GM23338 (cell line): ENCODE measurements at regions not wholly inside any gene's neighbourhood (a gene's known extent, or its start where the extent isn't known, plus 50 kb on each side); places are given as distances from the start of the nearest gene placed in this dataset.

Experiments
- ATAC-seq: fragments of 200-7000 bp; cut with Tn5 transposase; 3 replicates; pipeline ENCODE4 v1.9.1; 2020
- DNase-seq: peaks from one replicate; pipeline ENCODE4 v3.0.0-alpha.2; 2015; ENCODE audit warnings: low spot score
- H2AFZ ChIP-seq: fragments of 200-600 bp; sonication (generic); 2 replicates; pipeline ENCODE4 v1.8.0; 2016; ENCODE audit warnings: antibody characterized with exemption, mild to moderate bottlenecking, moderate library complexity
- H3F3A ChIP-seq: fragments of 200-600 bp; sonication (generic); replicated peaks from 2 replicates; pipeline ENCODE4 v1.8.0; 2017; ENCODE audit warnings: antibody characterized with exemption, mixed run types, low read depth
- H3K27ac ChIP-seq: fragments of 200-600 bp; sonication (generic); 2 replicates; pipeline ENCODE4 v1.6.1; 2016; ENCODE audit warnings: low read depth
- H3K27me3 ChIP-seq: fragments of 200-600 bp; sonication (generic); 2 replicates; pipeline ENCODE4 v1.8.0; 2016; ENCODE audit warnings: mild to moderate bottlenecking, mixed run types, moderate library complexity; ENCODE audit not compliant: insufficient read depth
- H3K36me3 ChIP-seq: fragments of 200-600 bp; sonication (generic); 2 replicates; pipeline ENCODE4 v1.8.0; 2016; ENCODE audit warnings: mild to moderate bottlenecking; ENCODE audit not compliant: insufficient read depth
- H3K4me1 ChIP-seq: fragments of 200-600 bp; sonication (generic); 2 replicates; pipeline ENCODE4 v1.8.0; 2016; ENCODE audit warnings: mild to moderate bottlenecking, moderate library complexity; ENCODE audit not compliant: insufficient read depth
- H3K4me2 ChIP-seq: fragments of 200-600 bp; sonication (generic); 2 replicates; pipeline ENCODE4 v1.7.1; 2017; ENCODE audit warnings: mixed run types
- H3K4me3 ChIP-seq: fragments of 200-600 bp; sonication (generic); 2 replicates; pipeline ENCODE4 v1.6.1; 2016; ENCODE audit warnings: mixed run types
- H3K79me2 ChIP-seq: fragments of 200-600 bp; sonication (generic); replicated peaks from 2 replicates; pipeline ENCODE4 v1.8.0; 2017; ENCODE audit warnings: mild to moderate bottlenecking; ENCODE audit not compliant: insufficient read depth
- H3K9me2 ChIP-seq: fragments of 200-600 bp; sonication (generic); 2 replicates; pipeline ENCODE4 v1.8.0; 2017; ENCODE audit not compliant: insufficient read depth
- H4K20me1 ChIP-seq: fragments of 200-600 bp; sonication (generic); replicated peaks from 2 replicates; pipeline ENCODE4 v1.8.0; 2017; ENCODE audit warnings: mild to moderate bottlenecking; ENCODE audit not compliant: insufficient read depth
- H3K27ac Mint-ChIP-seq: 2 replicates; pipeline ENCODE4 v1.8.0; 2020; ENCODE audit warnings: inconsistent platforms, mild to moderate bottlenecking, moderate library complexity, mixed read lengths
- H3K27me3 Mint-ChIP-seq: 3 replicates; pipeline ENCODE4 v1.8.0; 2022; ENCODE audit warnings: low read depth, mild to moderate bottlenecking, moderate library complexity, mixed read lengths, inconsistent platforms; ENCODE audit not compliant: insufficient read depth, poor library complexity
- H3K36me3 Mint-ChIP-seq: 3 replicates; pipeline ENCODE4 v1.8.0; 2021; ENCODE audit warnings: low read depth, mild to moderate bottlenecking, inconsistent platforms, moderate library complexity, mixed read lengths
- H3K4me1 Mint-ChIP-seq: 3 replicates; pipeline ENCODE4 v1.8.0; 2020; ENCODE audit warnings: mild to moderate bottlenecking, inconsistent platforms, mixed read lengths
- H3K4me3 Mint-ChIP-seq: 3 replicates; pipeline ENCODE4 v1.8.0; 2021; ENCODE audit warnings: moderate library complexity, mild to moderate bottlenecking, inconsistent platforms, mixed read lengths
- H3K9me3 Mint-ChIP-seq: 3 replicates; pipeline ENCODE4 v1.8.0; 2020; ENCODE audit warnings: moderate library complexity, mild to moderate bottlenecking, inconsistent platforms, mixed read lengths
- CREB1 ChIP-seq: fragments of 250-450 bp; sonication (Bioruptor Pico); IDR thresholded peaks from 2 replicates; pipeline ENCODE4 v1.5.0; 2020; ENCODE audit warnings: low read depth, mild to moderate bottlenecking, moderate library complexity
- CTCF ChIP-seq, 2 experiments: fragments of 200-600 bp in 1 of 2; sonication (generic) in 1 of 2; conservative IDR thresholded peaks; 2 replicates each; pipeline versions ENCODE4 v1.5.1 to v1.6.1; 2016 to 2017; ENCODE audit warnings: antibody characterized with exemption in 2 of 2, low read depth in 2 of 2, mild to moderate bottlenecking in 2 of 2, moderate library complexity in 1 of 2
- ETS1 ChIP-seq: IDR thresholded peaks from 2 replicates; pipeline ENCODE4 v1.6.1; 2016; ENCODE audit warnings: antibody characterized with exemption
- EZH2 ChIP-seq: fragments of 200-600 bp; sonication (generic); IDR thresholded peaks from one replicate; pipeline ENCODE4 v1.8.0; 2017; ENCODE audit warnings: antibody characterized with exemption, mild to moderate bottlenecking, low read depth; ENCODE audit not compliant: unreplicated experiment
- EZH2phosphoT487 ChIP-seq: fragments of 200-600 bp; sonication (generic); IDR thresholded peaks from one replicate; pipeline ENCODE4 v1.8.1; 2018; ENCODE audit warnings: antibody characterized with exemption; ENCODE audit not compliant: unreplicated experiment
- JUNB ChIP-seq: IDR thresholded peaks from one replicate; pipeline ENCODE4 v1.6.1; 2016; ENCODE audit warnings: antibody characterized with exemption; ENCODE audit not compliant: unreplicated experiment
- NANOG ChIP-seq: IDR thresholded peaks from 2 replicates; pipeline ENCODE4 v1.6.1; 2016; ENCODE audit warnings: antibody characterized with exemption, borderline replicate concordance
- POLR2AphosphoS5 ChIP-seq: IDR thresholded peaks from 2 replicates; pipeline ENCODE4 v1.6.1; 2016; ENCODE audit warnings: antibody characterized with exemption, low read depth
- REST ChIP-seq: IDR thresholded peaks from one replicate; pipeline ENCODE4 v1.6.1; 2018; ENCODE audit warnings: antibody characterized with exemption; ENCODE audit not compliant: unreplicated experiment
- STAT1 ChIP-seq: IDR thresholded peaks from one replicate; pipeline ENCODE4 v1.6.1; 2016; ENCODE audit warnings: antibody characterized with exemption; ENCODE audit not compliant: unreplicated experiment
- ZNF114 ChIP-seq: fragments of 250-450 bp; sonication (Bioruptor Pico); IDR thresholded peaks from 2 replicates; pipeline ENCODE4 v1.5.0; 2020; ENCODE audit warnings: mild to moderate bottlenecking, moderate library complexity
- ZNF331 ChIP-seq: fragments of 250-450 bp; sonication (Bioruptor Pico); IDR thresholded peaks from 2 replicates; pipeline ENCODE4 v1.5.0; 2020; ENCODE audit warnings: low read depth, mild to moderate bottlenecking, moderate library complexity
- ZNF462 ChIP-seq: fragments of 250-450 bp; sonication (Bioruptor Pico); IDR thresholded peaks from 2 replicates; pipeline ENCODE4 v1.5.0; 2020; ENCODE audit warnings: mild to moderate bottlenecking, moderate library complexity

- Mint-ChIP-seq H3K36me3 (peaks cover 2% of the 10 kb centered on the region; the same call in 1 of the 3 replicates), H3K27ac (no peak overlapping the region), H3K4me3 (no peak overlapping the region), H3K9me3 (0 out of 3 replicates have a peak, but pooled peaks cover 1% of the 10 kb centered on the region), H3K4me1 (peaks cover 15% of the 10 kb centered on the region; the same call in 2 of the 3 replicates), H3K27me3 (peaks cover 9% of the 10 kb centered on the region)
- Histone ChIP-seq H4K20me1 (no peaks in the 10 kb centered on the region), H3F3A (no peaks in the 10 kb centered on the region), H3K4me3 (no peak overlapping the region), H3K4me1 (no peaks in the 10 kb centered on the region), H2AFZ (no peak overlapping the region), H3K4me2 (no peak overlapping the region), H3K36me3 (no peaks in the 10 kb centered on the region), H3K9me2 (no peaks in the 10 kb centered on the region), H3K79me2 (no peaks in the 10 kb centered on the region), H3K27ac (no peak overlapping the region), H3K27me3 (no peaks in the 10 kb centered on the region)
- DNase-seq: no peak
- TF ChIP-seq ZNF331 (no peak), EZH2phosphoT487 (no peak), JUNB (no peak), STAT1 (no peak), ZNF462 (CRISPR knock-in tag) (no peak), ETS1 (no peak), CREB1 (CRISPR knock-in tag) (no peak), EZH2 (no peak), REST (no peak), NANOG (no peak), POLR2AphosphoS5 (no peak), ZNF114 (CRISPR knock-in tag) (no peak), CTCF (conservative IDR thresholded peaks at IDR 0.05; ENCODE audit: low read depth in 2 of 2) (no peak)
- no peak for ATAC-seq
These were observed 189.3 kb upstream of the LHX5 start for GRCh38 chr12:113660936-113661335.
